Femur (tissue), 1 donor: ENCODE measurements at regions not wholly inside any gene's neighbourhood (a gene's known extent, or its start where the extent isn't known, plus 50 kb on each side); places are given as distances from the start of the nearest gene placed in this dataset.
"Not testable (repeated sequence)": the region's sequence is repeated elsewhere in the genome, so short reads cannot be mapped to it uniquely, and the experiment has no call there.

Experiments
- DNase-seq: peaks from one replicate; pipeline ENCODE4 v3.0.0-alpha.2; 2017

DNA sequence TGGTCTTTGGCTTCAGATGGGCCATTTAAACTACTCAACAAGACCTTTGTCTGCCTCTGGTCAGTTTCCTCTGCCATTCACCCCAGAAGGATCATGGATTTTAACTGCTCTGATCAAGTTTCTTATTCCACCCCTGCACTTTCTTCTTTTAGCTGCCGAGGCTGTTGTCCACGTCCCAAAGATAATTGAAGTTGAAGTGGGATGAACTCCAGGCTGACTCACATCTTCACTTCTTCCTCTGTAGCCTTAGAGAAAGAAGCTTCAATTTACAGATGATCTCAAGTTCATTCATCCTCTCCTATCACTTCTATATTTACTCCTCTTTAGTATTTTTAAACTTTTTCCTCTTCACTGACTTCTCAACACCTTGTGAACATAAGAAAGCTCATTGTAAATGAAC, 651.6 kb downstream of the UTRN start:
- DNase-seq, result no peak

DNA sequence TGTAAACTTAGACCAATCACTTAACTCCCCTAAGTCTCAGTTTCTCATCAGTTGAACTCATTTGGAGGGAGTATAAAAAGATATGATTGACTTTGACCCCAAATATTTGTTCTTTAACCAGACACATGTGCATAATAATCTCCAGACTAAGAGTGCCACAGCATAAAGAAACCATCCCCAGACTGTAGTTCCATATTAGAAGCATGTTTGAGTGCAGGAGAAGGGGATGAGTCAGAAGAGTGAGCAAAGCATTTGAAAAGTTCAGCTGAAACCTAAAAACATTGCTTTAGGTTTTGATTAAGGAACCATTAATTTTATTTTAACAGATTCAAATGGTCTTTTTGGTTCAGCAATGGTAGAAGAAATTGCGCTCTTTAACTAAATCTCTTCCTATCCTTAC, 654.8 kb downstream of the UTRN start:
- DNase-seq, result no peak

DNA sequence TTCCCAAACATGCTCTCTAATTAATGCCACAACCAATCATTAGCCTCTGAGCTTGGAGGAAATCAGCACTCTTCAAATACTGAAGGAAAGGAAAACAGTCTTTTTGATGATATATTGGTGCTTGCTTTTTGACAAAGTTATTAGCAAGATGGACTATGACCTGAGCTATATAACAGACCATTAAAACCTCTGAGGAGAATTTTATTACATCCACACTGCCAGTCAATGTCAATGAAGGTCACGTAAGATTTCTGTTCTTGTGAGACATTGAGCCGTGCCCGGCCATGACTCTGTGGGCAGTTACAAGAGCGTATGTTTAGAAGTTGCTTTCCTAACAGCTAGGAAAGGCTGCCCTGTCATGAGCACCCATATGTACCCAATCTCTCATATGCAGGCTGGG, 659.0 kb downstream of the UTRN start:
- no peak for DNase-seq

DNA sequence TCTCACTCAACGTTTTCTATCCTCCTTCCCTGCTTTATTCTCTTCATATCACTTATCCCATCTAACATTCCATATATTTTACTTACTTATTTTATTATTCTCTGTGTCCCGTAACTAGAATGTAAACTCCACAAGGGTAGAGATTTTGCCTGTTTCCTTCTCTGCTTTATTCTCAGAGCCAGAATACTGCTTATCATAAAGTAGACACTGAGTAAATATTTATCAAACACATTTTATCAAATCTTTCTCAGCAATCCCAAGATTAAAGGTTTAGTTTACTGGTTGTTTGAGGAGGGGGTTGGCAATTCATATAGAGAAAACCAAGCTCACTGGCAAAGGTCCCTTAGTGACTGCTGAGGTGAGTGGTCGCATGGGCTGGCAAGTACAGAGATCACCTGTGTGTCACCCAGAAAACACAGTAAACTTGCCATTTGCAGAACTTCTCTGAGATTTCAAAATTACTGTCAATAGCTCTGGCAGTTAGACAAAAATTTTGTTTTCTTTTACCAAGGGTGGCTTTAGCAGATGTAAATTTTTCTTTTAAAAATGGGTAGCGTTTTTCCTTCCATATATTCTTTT, 662.4 kb downstream of the UTRN start:
- DNase-seq, result no peak

DNA sequence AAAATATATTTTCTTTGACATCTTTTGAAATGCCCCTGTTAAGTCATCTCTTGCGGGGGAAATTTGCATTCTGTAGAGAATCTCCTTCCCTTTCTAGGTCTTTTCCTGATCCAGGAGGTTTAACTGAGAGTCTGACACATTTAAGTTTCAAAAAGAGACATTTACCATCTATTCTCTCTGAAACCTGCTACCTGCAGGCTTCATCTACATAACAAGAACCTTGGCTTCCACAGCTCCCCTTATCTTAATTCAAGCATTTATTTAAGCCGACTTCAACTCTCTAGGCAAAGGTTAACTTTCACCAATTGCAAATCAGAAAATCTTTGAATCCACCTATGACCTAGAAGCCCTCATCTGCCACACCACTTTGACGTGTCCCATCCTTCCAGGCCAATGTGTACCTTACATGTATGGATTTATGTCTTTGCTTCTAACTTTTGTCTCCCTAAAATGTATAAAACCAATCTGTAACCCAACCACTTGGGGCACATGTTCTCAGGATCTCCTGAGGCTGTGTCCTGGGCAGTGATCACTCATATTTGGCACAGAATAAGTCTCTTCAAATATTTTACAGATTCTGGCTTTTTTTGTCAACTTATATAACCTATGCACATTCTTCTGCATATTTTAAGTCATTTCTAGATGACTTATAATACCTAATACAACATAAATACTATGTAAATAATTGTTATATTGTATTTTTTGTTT, 666.7 kb downstream of the UTRN start:
- no peak for DNase-seq

DNA sequence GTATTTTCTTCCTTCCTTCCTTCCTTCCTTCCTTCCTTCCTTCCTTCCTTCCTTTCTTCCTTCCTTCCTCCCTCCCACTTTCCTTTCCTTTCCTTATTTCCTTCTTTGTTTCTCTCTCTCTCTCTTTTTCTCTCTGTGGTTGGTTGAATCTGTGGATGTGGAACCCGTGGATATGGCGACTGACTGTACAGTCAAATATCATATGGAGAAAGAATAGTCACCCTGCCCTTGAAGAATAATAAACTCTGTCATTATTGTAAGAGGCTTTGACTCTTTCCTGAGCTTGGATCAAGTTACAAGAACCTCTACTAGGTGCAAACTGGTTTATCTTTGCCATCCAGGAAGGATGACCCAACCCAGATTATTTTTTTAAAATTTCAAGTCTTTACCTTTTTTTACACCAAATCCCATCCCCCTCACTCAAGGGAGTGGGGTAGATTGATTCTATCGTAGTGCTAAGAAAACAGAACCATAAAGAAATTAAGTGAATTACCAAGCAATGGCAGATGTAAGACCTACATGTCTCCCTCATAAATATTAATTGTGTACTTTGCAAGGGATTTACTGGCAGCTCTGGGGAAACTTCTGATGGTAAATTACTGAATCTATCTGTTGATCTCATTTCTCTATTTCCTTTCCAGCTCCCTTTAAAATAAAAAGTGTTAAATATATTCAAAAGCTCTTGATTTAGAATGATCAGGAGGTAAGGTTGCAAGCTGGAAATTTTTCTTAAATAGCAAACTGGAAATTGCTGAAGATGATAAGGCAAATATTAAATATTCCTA, 667.5 kb downstream of the UTRN start:
- no peak for DNase-seq

DNA sequence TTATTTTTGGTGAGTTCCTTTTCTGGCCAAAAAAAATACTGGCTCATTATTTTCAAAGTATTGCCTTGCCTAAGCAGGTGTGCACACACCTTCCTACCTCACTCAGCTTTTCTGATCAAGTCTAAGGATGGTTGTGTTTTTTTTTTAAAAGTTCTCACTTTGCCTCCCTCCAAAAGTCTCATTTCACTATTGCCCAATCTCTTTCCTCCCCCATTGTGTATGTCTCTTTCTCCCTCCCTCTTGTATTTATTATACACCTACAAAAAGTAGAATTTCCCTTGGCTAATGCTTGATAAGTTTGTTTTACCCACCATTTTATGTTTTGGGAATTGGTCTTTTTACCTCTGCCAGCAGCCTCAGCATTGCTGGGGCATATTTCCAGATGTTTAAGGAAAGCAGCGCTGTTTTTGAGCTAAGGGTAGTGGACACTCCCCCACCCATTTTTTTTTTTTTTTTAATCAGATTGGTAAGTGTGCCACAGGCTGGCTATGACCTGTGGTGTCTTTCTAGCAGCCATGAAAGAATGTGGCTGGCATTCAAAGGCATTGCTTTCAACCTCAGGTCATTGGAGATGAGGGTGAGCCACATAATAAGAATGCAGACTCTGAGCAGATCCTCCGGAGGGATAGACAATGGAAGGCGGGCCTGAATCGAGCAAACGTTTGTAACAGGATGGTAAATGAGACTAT, 668.6 kb downstream of the UTRN start:
- no peak for DNase-seq

DNA sequence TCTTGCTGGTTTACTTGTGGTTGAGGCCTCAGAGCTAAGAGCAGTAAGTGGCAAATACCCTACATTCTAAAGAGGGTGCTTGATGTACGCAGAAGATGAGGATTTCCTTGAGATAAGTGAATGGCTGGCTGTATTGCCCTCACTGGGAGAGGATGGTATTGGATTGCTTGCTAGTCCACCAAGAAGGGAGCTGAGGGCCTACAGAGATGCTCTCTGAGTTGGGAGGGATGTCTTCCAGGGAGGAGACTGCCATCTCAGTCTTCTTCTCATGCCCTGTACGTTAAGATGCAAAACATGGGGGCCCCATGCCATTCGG, 669.1 kb downstream of the UTRN start:
- no peak for DNase-seq

DNA sequence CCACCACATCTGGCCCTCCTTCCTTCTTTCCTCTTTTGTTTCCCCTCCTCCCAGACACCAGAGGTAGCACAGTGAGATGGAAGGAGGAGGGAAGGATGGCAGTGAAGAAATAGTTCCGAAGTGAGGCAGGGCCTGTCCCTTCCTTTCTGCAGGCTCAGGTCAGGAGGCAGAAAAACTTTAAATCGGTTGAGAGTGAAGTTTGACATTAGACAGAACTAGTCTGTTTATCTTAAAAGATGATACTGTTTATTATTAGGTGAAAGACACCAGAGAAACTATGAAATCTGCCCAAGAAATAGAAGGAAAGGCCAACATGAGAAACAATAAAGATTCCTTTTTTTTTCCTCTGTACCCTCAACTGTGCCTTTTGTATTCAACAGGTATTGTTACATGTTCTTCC, 670.3 kb downstream of the UTRN start:
- DNase-seq, result no peak

DNA sequence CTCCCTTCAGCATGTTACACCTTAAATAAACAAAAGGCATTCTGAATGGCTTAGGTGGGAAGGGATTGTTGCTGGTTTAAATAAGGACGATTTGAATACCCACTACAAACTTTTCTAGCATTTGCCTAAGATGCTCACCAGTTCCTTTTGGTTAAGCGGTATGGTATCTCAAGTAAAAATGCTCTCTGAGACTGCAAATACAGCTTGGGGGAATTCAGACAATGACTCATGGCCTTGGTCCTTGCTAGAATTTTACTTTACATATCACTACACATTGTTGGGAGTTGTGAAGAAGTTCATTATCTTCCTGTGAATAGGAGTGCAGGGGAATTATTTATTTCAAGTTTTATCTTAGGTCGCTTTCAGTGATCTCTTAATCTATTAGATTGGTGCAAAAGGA, 670.7 kb downstream of the UTRN start:
- DNase-seq, result no peak

DNA sequence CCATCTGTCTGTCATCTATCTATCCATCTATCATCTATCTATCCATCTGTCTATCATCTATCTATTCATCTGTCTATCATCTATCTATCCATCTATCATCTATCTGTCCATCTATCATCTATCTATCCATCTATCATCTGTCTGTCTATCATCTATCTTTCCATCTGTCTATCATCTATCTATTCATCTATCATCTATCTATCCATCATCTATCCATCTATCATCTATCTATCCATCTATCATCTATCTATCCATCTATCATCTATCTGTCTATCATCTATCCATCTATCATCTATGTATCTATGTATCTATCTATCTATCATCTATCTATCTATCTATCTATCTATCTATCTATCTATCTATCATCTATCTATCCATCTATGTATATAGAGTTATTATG, 671.6 kb downstream of the UTRN start:
- DNase-seq, result not testable (repeated sequence)

DNA sequence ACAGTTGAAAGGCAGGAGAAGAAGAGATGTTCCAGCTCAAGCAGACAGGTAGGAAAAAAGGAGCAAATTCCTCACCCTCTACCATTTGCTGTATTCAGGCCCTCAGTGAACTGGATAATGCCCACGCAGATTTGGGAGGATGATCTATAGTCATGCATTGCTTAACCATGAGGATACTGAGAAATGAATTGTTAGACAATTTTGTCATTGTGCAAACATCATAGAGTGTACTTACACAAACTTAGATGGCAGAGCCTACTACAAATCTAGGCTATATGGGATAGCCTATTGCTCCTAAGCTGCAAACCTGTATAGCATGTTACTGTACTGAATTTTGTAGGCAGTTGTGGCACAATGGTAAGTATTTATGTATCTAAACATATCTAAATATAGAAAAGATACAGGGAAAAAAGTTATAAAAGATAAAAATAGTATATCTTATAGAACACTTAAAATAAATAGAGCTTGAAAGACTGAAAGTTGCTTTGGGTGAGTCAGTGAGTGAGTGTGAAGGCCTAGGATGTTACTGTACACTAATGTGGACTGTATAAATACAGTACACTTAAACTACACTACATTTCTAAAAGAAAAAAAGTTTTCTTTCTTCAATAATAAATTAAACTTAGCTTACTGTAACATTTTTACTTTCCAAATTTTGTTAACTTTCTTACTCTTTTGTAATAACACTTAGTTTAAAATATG, 672.3 kb downstream of the UTRN start:
- no peak for DNase-seq

DNA sequence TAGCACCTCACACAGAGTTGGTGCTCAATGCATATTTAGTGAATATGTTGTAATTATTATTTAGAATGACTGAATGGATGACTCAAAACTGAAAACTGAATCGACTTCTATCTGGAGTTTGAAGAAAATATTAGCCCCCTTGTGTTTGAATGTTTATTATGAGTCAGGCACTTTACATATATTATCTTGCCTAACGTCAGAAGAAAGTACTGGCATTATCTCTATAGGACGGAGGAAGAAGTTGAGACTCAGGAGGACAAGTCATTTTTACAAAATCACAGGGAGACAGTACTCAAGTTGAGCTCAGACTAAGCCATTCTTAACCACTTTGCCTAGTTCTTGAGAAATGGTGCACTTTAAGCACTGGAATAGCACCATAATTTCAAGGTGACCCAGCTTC, 684.0 kb downstream of the UTRN start:
- no peak for DNase-seq

DNA sequence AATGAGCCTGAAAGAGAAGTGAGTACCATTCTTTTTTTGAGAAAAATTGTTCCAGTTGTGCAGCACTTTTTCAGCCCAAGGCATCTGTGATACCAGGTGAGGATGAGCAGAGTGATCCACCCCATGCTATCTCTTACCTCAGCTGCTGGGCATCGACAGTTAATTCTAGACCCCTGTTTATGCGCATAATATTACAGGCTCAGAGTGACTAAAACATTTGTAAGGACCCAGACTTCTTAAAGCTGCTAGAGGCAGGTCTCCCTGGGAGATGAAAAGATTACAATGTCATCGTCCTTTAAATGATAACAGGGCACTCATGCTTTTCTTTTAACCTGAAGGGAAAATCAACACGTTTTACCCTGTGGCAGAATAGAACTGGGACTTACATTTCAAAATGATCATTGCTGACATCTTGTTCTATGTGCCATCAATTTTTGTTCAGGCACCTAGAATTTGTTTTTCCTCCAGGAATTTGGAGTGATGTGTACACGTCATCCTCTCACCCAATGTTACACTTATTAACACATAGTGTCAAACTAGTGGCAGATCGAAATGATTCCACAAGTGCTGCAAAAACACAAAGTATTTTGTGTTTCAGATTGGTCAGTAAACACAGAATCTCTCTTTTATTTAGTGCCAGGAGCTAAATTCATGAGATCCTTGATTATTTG, 684.6 kb downstream of the UTRN start:
- no peak for DNase-seq

DNA sequence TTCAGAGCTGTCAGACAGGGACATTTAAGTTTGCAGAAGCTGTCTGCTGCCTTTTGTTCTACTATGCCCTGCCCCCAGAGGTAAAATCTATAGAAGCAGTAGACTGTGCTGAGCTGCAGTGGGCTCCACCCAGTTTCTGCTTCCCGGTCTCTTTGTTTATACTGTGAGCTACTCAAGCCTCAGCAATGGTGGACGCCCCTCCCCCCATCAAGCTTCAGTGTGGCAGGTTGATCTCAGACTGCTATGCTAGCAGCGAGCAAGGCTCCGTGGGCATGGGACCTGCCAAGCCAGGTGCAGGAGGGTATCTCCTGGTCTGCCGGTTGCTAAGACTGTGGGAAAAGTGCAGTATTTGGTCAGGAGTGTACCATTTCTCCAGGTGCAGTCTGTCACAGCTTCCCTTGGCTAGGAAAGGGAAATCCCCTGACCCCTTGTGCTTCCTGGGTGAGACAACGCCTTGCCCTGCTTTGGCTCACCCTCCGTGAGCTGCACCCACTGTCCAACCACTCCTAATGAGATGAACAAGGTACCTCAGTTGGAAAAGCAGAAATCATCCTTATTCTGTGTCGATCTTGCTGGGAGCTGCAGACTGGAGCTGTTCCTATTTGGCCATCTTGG, 692.2 kb downstream of the UTRN start:
- not testable (repeated sequence) for DNase-seq

DNA sequence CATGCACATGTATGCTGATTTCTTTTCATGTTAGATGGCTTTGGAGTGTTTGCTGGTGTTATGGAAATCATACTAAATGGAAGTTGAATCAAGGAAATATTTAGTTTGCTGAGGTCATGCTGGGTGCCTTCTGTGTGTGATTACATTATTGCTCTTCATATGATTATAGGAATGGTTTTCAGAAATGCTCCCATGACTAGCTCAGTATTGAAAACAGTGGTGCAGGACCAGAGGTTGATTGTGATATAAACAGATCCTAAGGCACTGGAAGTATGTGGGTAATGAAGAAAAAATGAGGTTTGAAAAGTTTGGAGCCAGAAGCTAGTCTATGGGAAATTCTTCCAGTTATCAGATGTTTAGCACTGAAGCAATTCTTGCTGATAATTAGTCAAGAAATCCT, 693.1 kb downstream of the UTRN start:
- no peak for DNase-seq

DNA sequence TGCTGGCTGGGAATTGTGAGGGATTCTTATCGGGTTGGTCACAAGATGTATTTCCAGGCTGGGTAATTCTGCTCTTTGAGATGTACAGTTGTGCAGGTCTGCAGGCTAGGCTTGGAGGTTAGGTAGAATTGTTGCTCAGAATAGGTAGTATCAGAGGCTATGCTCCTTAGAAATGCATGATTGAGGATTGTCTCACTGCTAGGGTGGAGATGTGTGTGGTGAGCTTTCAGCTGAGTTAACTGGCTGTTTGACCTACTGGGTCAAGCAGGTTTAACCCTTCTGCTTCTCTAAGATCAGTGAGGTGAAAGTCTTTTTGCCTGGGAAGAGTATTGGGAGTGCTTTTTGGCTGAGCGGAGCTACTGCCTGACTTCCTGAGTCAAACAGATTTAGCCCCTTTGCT, 701.1 kb downstream of the UTRN start:
- no peak for DNase-seq

DNA sequence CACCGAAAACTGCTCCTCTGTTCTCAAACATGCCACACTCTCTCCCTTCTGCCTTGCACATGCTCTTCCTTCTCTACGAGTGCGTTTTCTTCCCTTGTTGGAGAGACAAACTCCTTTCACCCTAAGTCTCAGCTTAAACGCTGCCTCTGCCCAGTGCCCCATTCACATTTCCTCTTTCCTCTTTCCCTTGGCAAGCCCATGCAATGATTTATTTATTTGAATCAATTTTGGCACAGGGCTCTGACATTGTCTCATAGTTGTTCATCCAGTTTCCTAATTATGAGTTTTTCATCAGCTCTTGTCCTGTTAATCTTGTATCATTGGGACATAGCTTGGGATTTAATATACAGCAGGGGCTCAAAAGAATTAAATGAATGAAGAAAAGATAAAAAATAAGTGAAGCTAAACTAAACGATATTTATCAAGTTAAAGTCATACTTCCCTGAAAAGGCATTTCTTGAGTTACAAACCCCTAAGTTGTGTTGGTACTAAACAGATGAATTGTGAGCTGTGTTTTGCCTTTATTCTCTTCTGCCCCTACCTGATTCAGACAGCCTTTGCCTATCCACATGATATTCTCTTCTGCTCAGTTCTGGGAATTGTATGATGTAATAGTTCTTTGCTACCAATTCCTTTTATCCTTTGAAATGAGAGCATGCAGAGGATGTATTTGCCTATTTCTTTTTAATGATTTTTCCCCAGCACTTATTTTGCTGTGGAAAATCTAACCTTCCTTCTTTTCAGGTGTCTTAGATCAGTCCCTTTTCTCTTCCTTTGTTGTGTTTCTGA, 704.4 kb downstream of the UTRN start:
- DNase-seq, result no peak

DNA sequence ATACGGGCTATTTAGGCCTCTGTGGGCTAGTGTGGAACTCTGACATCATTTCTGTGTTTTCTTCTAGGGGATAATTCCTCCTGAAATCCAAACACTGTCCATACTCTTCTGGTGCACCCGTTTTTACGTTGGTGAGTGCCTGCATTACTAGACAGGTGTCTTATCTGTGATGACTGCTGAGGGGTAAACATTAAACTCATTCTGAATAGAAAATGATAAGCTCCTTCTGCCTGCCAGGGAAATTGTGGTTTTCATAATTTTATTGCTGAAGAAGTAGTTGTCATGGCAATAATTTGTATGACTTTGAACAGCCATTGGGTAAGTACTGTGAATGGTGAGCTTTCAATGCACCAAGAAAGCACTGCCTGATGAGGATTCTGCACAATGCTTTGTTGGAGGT, 705.6 kb downstream of the UTRN start:
- no peak for DNase-seq

DNA sequence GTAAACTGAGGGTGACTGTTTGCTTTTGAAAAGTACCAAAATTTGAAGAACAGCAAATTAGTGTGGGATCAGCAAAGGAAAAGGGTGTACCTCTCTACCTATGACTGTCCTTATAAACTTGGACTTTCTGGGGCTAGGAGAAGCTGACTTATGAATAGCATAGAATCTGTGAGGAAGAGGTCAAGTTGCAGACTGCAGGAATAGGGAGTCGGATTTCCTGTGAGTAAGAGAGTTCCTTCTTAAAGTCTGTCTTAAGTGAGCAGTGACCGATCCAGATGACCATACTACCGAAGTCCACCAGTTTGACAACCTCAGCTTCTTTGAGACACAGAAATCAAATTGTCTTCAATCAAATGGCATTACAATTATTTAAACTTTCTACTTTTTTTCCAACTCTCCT, 708.7 kb downstream of the UTRN start:
- no peak for DNase-seq

DNA sequence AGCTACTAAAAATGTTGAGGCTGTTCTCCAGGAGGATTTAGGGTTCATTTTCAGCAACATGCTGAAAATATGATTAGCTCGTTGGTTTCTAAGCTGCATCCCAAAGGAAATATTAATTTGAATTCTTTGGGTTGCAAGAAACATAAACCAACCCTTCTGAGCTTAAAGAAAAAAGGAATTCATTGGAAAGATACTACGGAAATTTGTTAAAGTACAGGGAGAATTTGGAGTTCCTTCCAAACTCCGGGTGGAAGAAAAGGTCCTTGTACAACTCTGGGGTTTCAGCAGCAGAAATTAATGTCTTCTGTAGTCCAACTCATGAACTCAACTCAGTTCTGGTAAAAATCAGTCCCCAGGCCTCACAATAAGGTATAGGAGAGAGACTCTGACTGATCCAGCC, 712.9 kb downstream of the UTRN start:
- no peak for DNase-seq
